DOHH2 (cell line): ENCODE measurements at regions not wholly inside any gene's neighbourhood (a gene's known extent, or its start where the extent isn't known, plus 50 kb on each side); places are given as distances from the start of the nearest gene placed in this dataset.

Experiments
- H3F3A ChIP-seq: fragments of 200-600 bp; sonication (generic), shearing (Covaris generic); 2 replicates; pipeline ENCODE4 v1.6.0; 2016; ENCODE audit warnings: antibody characterized with exemption, mild to moderate bottlenecking; ENCODE audit not compliant: control insufficient read depth, insufficient read depth
- H3K27ac ChIP-seq: fragments of 200-600 bp; sonication (generic); 2 replicates; pipeline ENCODE4 v1.5.1; 2014; ENCODE audit warnings: low read depth, mild to moderate bottlenecking, low read length, moderate library complexity
- H3K27me3 ChIP-seq: fragments of 200-600 bp; sonication (generic); 2 replicates; pipeline ENCODE4 v1.6.1; 2014; ENCODE audit warnings: mild to moderate bottlenecking, low read length, mixed read lengths; ENCODE audit not compliant: control insufficient read depth
- H3K36me3 ChIP-seq: fragments of 200-600 bp; sonication (generic); 2 replicates; pipeline ENCODE4 v1.6.1; 2014; ENCODE audit warnings: mild to moderate bottlenecking, low read length, moderate library complexity, mixed read lengths; ENCODE audit not compliant: control insufficient read depth
- H3K4me1 ChIP-seq: fragments of 200-600 bp; sonication (generic); 2 replicates; pipeline ENCODE4 v1.6.1; 2014; ENCODE audit warnings: mild to moderate bottlenecking, low read length, mixed read lengths; ENCODE audit not compliant: control insufficient read depth
- H3K4me2 ChIP-seq: fragments of 200-600 bp; sonication (generic); 2 replicates; pipeline ENCODE4 v1.6.0; 2014; ENCODE audit warnings: mild to moderate bottlenecking, low read length, moderate library complexity
- H3K4me3 ChIP-seq: fragments of 200-600 bp; sonication (generic); 2 replicates; pipeline ENCODE4 v1.5.1; 2014; ENCODE audit warnings: mild to moderate bottlenecking, low read length, mixed read lengths
- H3K79me2 ChIP-seq: fragments of 200-600 bp; sonication (generic); 2 replicates; pipeline ENCODE4 v1.6.1; 2014; ENCODE audit warnings: mild to moderate bottlenecking, low read length, mixed read lengths; ENCODE audit not compliant: control insufficient read depth
- H3K9me2 ChIP-seq: fragments of 200-600 bp; sonication (generic); replicated peaks from 2 replicates; pipeline ENCODE4 v1.6.1; 2014; ENCODE audit warnings: mild to moderate bottlenecking, low read length, mixed read lengths; ENCODE audit not compliant: control insufficient read depth
- H3K9me3 ChIP-seq: fragments of 200-600 bp; sonication (generic); 2 replicates; pipeline ENCODE4 v1.6.1; 2014; ENCODE audit warnings: antibody characterized with exemption, low read length, mixed read lengths; ENCODE audit not compliant: control insufficient read depth, insufficient read depth
- H4K20me1 ChIP-seq: fragments of 200-600 bp; sonication (generic); 2 replicates; pipeline ENCODE4 v1.6.0; 2014; ENCODE audit warnings: low read depth, mild to moderate bottlenecking, antibody characterized with exemption, low read length, moderate library complexity; ENCODE audit not compliant: control insufficient read depth, insufficient read depth
- CTCF ChIP-seq: fragments of 200-600 bp; sonication (generic); IDR thresholded peaks from one replicate; pipeline ENCODE4 v1.5.1; 2014; ENCODE audit warnings: antibody characterized with exemption, mild to moderate bottlenecking, low read depth, low read length; ENCODE audit not compliant: poor library complexity, severe bottlenecking
- EZH2phosphoT487 ChIP-seq: fragments of 200-600 bp; sonication (generic); IDR thresholded peaks from 2 replicates; pipeline ENCODE4 v1.6.1; 2017; ENCODE audit warnings: borderline replicate concordance, mild to moderate bottlenecking, antibody characterized with exemption, low read length, moderate library complexity, mixed read lengths

- Histone ChIP-seq H3K4me2 (no peak overlapping the region), H3K4me3 (no peak overlapping the region), H4K20me1 (no peaks in the 10 kb centered on the region), H3K36me3 (peaks cover 5% of the 10 kb centered on the region; the same call in 1 of the 2 replicates), H3K4me1 (no peaks in the 10 kb centered on the region), H3K9me3 (no peaks in the 10 kb centered on the region), H3K27ac (no peak overlapping the region), H3K9me2 (no peaks in the 10 kb centered on the region), H3K79me2 (peaks cover 25% of the 10 kb centered on the region), H3F3A (no peaks in the 10 kb centered on the region), H3K27me3 (no peaks in the 10 kb centered on the region)
- TF ChIP-seq EZH2phosphoT487 (no peak), CTCF (no peak)
Measured at GRCh38 chr3:44080474-44081072, 161.1 kb upstream of the TOPAZ1 start.

GRCh38 chr3:44090036-44090435 lies 151.7 kb upstream of the TOPAZ1 start:
- H3K4me3 ChIP-seq: no peak overlapping the region
- peaks cover 7% of the 10 kb centered on the region; the same call in 1 of the 2 replicates for H3K4me1 ChIP-seq
- H3K27ac ChIP-seq: no peak overlapping the region
- peaks cover 17% of the 10 kb centered on the region for H3K36me3 ChIP-seq
- H3K79me2 ChIP-seq: peaks cover 46% of the 10 kb centered on the region
- no peaks in the 10 kb centered on the region for H3K9me3 ChIP-seq
- 0 out of 2 replicates have a peak, but pooled peaks cover 9% of the 10 kb centered on the region for H3F3A ChIP-seq
- H3K9me2 ChIP-seq: no peaks in the 10 kb centered on the region
- H4K20me1 ChIP-seq: no peaks in the 10 kb centered on the region; the same call in 1 of the 2 replicates
- H3K4me2 ChIP-seq: no peak overlapping the region
- no peaks in the 10 kb centered on the region for H3K27me3 ChIP-seq
- TF ChIP-seq EZH2phosphoT487 (no peak), CTCF (no peak)

GRCh38 chr3:44092497-44092896 lies 149.2 kb upstream of the TOPAZ1 start:
- Histone ChIP-seq H3K27ac (no peak overlapping the region), H3K9me3 (no peaks in the 10 kb centered on the region), H3F3A (0 out of 2 replicates have a peak, but pooled peaks cover 9% of the 10 kb centered on the region), H3K4me1 (peaks cover 7% of the 10 kb centered on the region; the same call in 1 of the 2 replicates), H3K36me3 (peaks cover 22% of the 10 kb centered on the region), H3K27me3 (no peaks in the 10 kb centered on the region), H3K79me2 (peaks cover 40% of the 10 kb centered on the region), H4K20me1 (no peaks in the 10 kb centered on the region; the same call in 1 of the 2 replicates), H3K4me3 (no peak overlapping the region), H3K4me2 (no peak overlapping the region), H3K9me2 (no peaks in the 10 kb centered on the region)
- TF ChIP-seq EZH2phosphoT487: no peak
- no peak for TF ChIP-seq CTCF
